NOMO-1 (cell line): ENCODE measurements at regions not wholly inside any gene's neighbourhood (a gene's known extent, or its start where the extent isn't known, plus 50 kb on each side); places are given as distances from the start of the nearest gene placed in this dataset.
"Not testable (repeated sequence)": the region's sequence is repeated elsewhere in the genome, so short reads cannot be mapped to it uniquely, and the experiment has no call there.

Source experiments
- DNase-seq, 2 experiments: peaks; one replicate each; lab custom pipeline; 2025; ENCODE audit not compliant: unreplicated experiment in 2 of 2; lab: John Stamatoyannopoulos, UW

GRCh38 chr5:57002959-57003485 lies 51.1 kb upstream of the MIER3 start:
- DNase-seq: no peak

GRCh38 chr5:57003566-57003965 lies 51.6 kb upstream of the MIER3 start:
- DNase-seq: not testable (repeated sequence)

- no peak for DNase-seq
These were observed 52.9 kb upstream of the MIER3 start for GRCh38 chr5:57004800-57005199.

- peak; percentile 44 to 75 for DNase-seq
These were observed 55.4 kb upstream of the MIER3 start for GRCh38 chr5:57007344-57007743.

- DNase-seq: no peak
These were observed 57.9 kb upstream of the MIER3 start for GRCh38 chr5:57009811-57010210.

- DNase-seq: no peak
These were observed 58.9 kb upstream of the MIER3 start for GRCh38 chr5:57010786-57011185.

- DNase-seq: no peak
These were observed 60.6 kb upstream of the MIER3 start for GRCh38 chr5:57012511-57012910.

- DNase-seq: no peak
These were observed 74.0 kb upstream of the MIER3 start for GRCh38 chr5:57025961-57026360.

- no peak for DNase-seq
These were observed 76.2 kb upstream of the MIER3 start for GRCh38 chr5:57028161-57028560.

- peak in 1 of 2 experiments; percentile 22 for DNase-seq
These were observed 80.2 kb upstream of the MIER3 start for GRCh38 chr5:57032151-57032551.

- DNase-seq: no peak
These were observed 81.2 kb upstream of the MIER3 start for GRCh38 chr5:57033103-57033502.

- DNase-seq: no peak
These were observed 81.6 kb upstream of the MIER3 start for GRCh38 chr5:57033503-57033902.

- no peak for DNase-seq
These were observed 82.4 kb upstream of the MIER3 start for GRCh38 chr5:57034201-57034916.

- no peak for DNase-seq
These were observed 84.0 kb upstream of the MIER3 start for GRCh38 chr5:57035955-57036354.

- no peak for DNase-seq
These were observed 84.8 kb upstream of the MIER3 start for GRCh38 chr5:57036761-57037160.

GRCh38 chr5:57037355-57037754 lies 85.4 kb upstream of the MIER3 start:
- no peak for DNase-seq

GRCh38 chr5:57041570-57041969 lies 89.6 kb upstream of the MIER3 start:
- no peak for DNase-seq

- no peak for DNase-seq
These were observed 90.6 kb upstream of the MIER3 start for GRCh38 chr5:57042524-57042931.

- DNase-seq: no peak
These were observed 102.2 kb upstream of the MIER3 start for GRCh38 chr5:57054135-57054534.

- DNase-seq: no peak
These were observed 102.7 kb upstream of the MIER3 start for GRCh38 chr5:57054671-57055070.

- no peak for DNase-seq
These were observed 103.8 kb upstream of the MIER3 start for GRCh38 chr5:57055731-57056130.

- no peak for DNase-seq
These were observed 110.1 kb upstream of the GPBP1 start for GRCh38 chr5:57063773-57064172.
